SU-DHL-6 (cell line): ENCODE measurements at regions not wholly inside any gene's neighbourhood (a gene's known extent, or its start where the extent isn't known, plus 50 kb on each side); places are given as distances from the start of the nearest gene placed in this dataset.

Experiments used
- H2AFZ ChIP-seq: fragments of 200-600 bp; sonication (generic); 2 replicates; pipeline ENCODE4 v1.6.1; 2014; ENCODE audit warnings: low read depth, mild to moderate bottlenecking, moderate library complexity, mixed read lengths, antibody characterized with exemption, low read length; ENCODE audit not compliant: severe bottlenecking
- H3F3A ChIP-seq: fragments of 200-600 bp; shearing (Covaris generic); 2 replicates; pipeline ENCODE4 v1.6.0; 2016; ENCODE audit warnings: antibody characterized with exemption, mild to moderate bottlenecking; ENCODE audit not compliant: insufficient read depth
- H3K27ac ChIP-seq: fragments of 200-600 bp; sonication (generic); 2 replicates; pipeline ENCODE4 v1.5.1; 2016; ENCODE audit warnings: low read depth, mild to moderate bottlenecking, low read length, moderate library complexity, mixed read lengths
- H3K27me3 ChIP-seq: fragments of 200-600 bp; sonication (generic), shearing (Covaris generic); 2 replicates; pipeline ENCODE4 v1.6.0; 2014; ENCODE audit warnings: mild to moderate bottlenecking, low read length
- H3K36me3 ChIP-seq: fragments of 200-600 bp; sonication (generic); 2 replicates; pipeline ENCODE4 v1.6.1; 2014; ENCODE audit warnings: mild to moderate bottlenecking, low read length, mixed read lengths
- H3K4me2 ChIP-seq: fragments of 300-600, 200-600 bp; shearing (Covaris generic), sonication (generic); 2 replicates; pipeline ENCODE4 v1.6.0; 2014; ENCODE audit warnings: low read length, low read depth, mild to moderate bottlenecking; ENCODE audit not compliant: poor library complexity, severe bottlenecking
- H3K4me3 ChIP-seq: fragments of 200-600 bp; sonication (generic); 2 replicates; pipeline ENCODE4 v1.5.1; 2014; ENCODE audit warnings: antibody characterized with exemption, low read length, mild to moderate bottlenecking, mixed read lengths; ENCODE audit not compliant: insufficient read depth, poor library complexity, severe bottlenecking
- H3K79me2 ChIP-seq: fragments of 200-600 bp; sonication (generic); 2 replicates; pipeline ENCODE4 v1.6.1; 2014; ENCODE audit warnings: mild to moderate bottlenecking, low read length, moderate library complexity; ENCODE audit not compliant: insufficient read depth
- H3K9ac ChIP-seq: fragments of 200-600 bp; sonication (generic); 2 replicates; pipeline ENCODE4 v1.7.0; 2014; ENCODE audit warnings: mild to moderate bottlenecking, low read length
- H3K9me2 ChIP-seq: fragments of 200-600 bp; sonication (generic); replicated peaks from 2 replicates; pipeline ENCODE4 v1.6.1; 2014; ENCODE audit warnings: low read length; ENCODE audit not compliant: insufficient read depth
- H3K9me3 ChIP-seq: fragments of 200-600 bp; sonication (generic); 2 replicates; pipeline ENCODE4 v1.6.1; 2014; ENCODE audit warnings: low read length, mixed read lengths; ENCODE audit not compliant: insufficient read depth
- H4K20me1 ChIP-seq: fragments of 200-600 bp; sonication (generic); 2 replicates; pipeline ENCODE4 v1.6.1; 2014; ENCODE audit warnings: low read depth, mild to moderate bottlenecking, antibody characterized with exemption, low read length, moderate library complexity, mixed read lengths
- EZH2phosphoT487 ChIP-seq: fragments of 200-600 bp; sonication (generic), shearing (Covaris generic); conservative IDR thresholded peaks from 2 replicates; pipeline ENCODE4 v1.6.1; 2018; ENCODE audit warnings: mild to moderate bottlenecking, antibody characterized with exemption, low read length, moderate library complexity, mixed read lengths
- TF ChIP-seq, protein P1 (sequence below): fragments of 200-600 bp; sonication (generic); IDR thresholded peaks from one replicate; pipeline ENCODE4 v1.5.1; 2017; ENCODE audit warnings: antibody characterized with exemption, mild to moderate bottlenecking, low read length, moderate library complexity; ENCODE audit not compliant: insufficient read depth, poor library complexity, severe bottlenecking

DNA sequence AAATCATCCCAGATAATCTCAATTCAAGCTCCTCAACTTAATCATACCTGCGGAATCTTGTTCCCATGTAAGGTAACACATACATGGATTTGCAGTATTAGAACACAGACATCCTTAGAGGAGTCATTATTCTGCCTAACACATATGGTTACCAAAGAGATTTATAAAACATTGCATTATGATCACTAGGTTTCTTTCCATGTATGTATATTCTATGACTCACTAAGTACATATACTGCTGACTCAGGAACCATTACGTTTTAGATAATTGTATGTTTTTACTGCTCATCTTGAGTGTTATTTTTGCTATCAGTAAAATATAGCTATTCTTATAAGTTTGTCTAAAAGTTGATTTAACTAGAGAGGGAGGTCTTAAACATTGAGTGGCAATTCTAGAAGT is 182.9 kb downstream of the SLITRK6 start:
- no peaks in the 10 kb centered on the region for H3K36me3 ChIP-seq
- no peak overlapping the region for H3K9ac ChIP-seq
- H3K4me2 ChIP-seq, result no peak overlapping the region
- no peak overlapping the region for H2AFZ ChIP-seq
- H4K20me1 ChIP-seq, result no peaks in the 10 kb centered on the region
- no peaks in the 10 kb centered on the region for H3K27me3 ChIP-seq
- no peak overlapping the region for H3K27ac ChIP-seq
- no peaks in the 10 kb centered on the region for H3K9me3 ChIP-seq
- no peaks in the 10 kb centered on the region for H3F3A ChIP-seq
- H3K9me2 ChIP-seq, result no peaks in the 10 kb centered on the region
- TF ChIP-seq, protein P1, sequence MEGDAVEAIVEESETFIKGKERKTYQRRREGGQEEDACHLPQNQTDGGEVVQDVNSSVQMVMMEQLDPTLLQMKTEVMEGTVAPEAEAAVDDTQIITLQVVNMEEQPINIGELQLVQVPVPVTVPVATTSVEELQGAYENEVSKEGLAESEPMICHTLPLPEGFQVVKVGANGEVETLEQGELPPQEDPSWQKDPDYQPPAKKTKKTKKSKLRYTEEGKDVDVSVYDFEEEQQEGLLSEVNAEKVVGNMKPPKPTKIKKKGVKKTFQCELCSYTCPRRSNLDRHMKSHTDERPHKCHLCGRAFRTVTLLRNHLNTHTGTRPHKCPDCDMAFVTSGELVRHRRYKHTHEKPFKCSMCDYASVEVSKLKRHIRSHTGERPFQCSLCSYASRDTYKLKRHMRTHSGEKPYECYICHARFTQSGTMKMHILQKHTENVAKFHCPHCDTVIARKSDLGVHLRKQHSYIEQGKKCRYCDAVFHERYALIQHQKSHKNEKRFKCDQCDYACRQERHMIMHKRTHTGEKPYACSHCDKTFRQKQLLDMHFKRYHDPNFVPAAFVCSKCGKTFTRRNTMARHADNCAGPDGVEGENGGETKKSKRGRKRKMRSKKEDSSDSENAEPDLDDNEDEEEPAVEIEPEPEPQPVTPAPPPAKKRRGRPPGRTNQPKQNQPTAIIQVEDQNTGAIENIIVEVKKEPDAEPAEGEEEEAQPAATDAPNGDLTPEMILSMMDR, result no peak
- TF ChIP-seq EZH2phosphoT487, result no peak
- H3K79me2 ChIP-seq, result no peaks in the 10 kb centered on the region
- H3K4me3 ChIP-seq, result no peak overlapping the region

- Histone ChIP-seq H3K9ac (no peak overlapping the region), H3K4me2 (no peak overlapping the region), H3K27ac (no peak overlapping the region), H3K27me3 (no peaks in the 10 kb centered on the region), H3K36me3 (no peaks in the 10 kb centered on the region), H4K20me1 (no peaks in the 10 kb centered on the region), H3K9me3 (no peaks in the 10 kb centered on the region), H3F3A (no peaks in the 10 kb centered on the region), H2AFZ (no peak overlapping the region), H3K4me3 (no peak overlapping the region), H3K79me2 (no peaks in the 10 kb centered on the region), H3K9me2 (no peaks in the 10 kb centered on the region)
- no peak for TF ChIP-seq EZH2phosphoT487
- TF ChIP-seq, protein P1, result no peak
These were observed 184.2 kb downstream of the SLITRK6 start for GRCh38 chr13:85615031-85615430.

DNA sequence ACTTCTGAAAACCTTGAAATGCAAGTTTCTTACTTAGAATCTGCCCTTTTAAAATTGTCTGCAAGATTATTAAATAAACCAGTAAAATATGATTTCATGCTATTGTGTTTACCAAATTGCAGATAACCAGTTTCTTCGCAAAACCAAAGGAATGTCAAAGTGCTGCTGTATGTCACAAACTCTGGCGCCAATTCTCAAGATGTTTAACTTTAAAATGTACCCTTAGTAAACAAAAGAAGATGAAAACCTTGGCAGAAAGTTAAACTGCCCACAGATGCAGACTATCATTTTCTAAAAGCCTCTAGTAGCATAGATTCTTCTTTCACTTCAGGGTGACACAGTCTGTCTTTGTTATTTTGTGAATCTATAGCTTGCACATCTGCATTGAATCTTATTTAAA is 189.2 kb downstream of the SLITRK6 start:
- H3K9me3 ChIP-seq, result no peaks in the 10 kb centered on the region
- no peak overlapping the region for H3K9ac ChIP-seq
- H3K4me2 ChIP-seq, result no peak overlapping the region
- TF ChIP-seq, protein P1, result no peak
- no peak for TF ChIP-seq EZH2phosphoT487
- no peaks in the 10 kb centered on the region for H3K79me2 ChIP-seq
- no peak overlapping the region for H2AFZ ChIP-seq
- no peak overlapping the region for H3K27ac ChIP-seq
- no peak overlapping the region for H3K4me3 ChIP-seq
- H4K20me1 ChIP-seq, result no peaks in the 10 kb centered on the region
- no peaks in the 10 kb centered on the region for H3K9me2 ChIP-seq
- no peaks in the 10 kb centered on the region for H3F3A ChIP-seq
- H3K27me3 ChIP-seq, result no peaks in the 10 kb centered on the region
- no peaks in the 10 kb centered on the region for H3K36me3 ChIP-seq
